22Rv1 (cell line): ENCODE measurements at regions not wholly inside any gene's neighbourhood (a gene's known extent, or its start where the extent isn't known, plus 50 kb on each side); places are given as distances from the start of the nearest gene placed in this dataset.

Source experiments
- ZFX ChIP-seq: fragments of 450-650 bp; IDR thresholded peaks from 2 replicates; pipeline ENCODE4 v1.6.1; 2017; ENCODE audit warnings: antibody characterized with exemption, borderline replicate concordance
- TF ChIP-seq, protein P1 (sequence below): fragments of 450-650 bp; IDR thresholded peaks from 2 replicates; pipeline ENCODE4 v1.5.1; 2017; ENCODE audit warnings: mild to moderate bottlenecking

DNA sequence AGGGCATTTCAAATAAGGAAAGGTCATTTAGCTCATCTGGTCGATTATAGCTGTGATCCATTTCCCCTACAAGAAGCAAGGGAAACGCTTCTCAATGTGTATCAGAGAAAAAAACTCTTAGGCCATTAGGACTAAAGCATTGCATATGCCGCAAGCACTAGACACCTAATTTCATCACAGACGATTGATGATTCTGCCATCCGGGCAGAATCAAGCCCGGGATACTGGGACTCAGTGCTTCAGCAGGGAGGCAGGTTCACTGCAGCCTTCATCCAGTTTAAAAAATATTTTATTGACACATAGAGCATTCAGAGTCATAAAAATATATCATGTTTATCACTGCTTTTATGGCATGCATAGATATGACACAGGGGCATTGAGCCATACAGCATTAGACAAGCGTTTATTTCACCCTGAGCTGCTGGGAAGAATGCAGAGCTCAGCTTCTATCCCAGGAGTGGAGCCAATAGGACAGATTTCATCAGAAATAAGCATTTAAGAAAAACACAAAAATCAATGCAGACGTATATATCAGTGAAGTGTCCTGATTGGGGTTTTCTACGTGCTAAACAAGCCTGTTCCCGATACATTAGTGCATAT is 806.9 kb downstream of the GALC start:
- TF ChIP-seq, protein P1, sequence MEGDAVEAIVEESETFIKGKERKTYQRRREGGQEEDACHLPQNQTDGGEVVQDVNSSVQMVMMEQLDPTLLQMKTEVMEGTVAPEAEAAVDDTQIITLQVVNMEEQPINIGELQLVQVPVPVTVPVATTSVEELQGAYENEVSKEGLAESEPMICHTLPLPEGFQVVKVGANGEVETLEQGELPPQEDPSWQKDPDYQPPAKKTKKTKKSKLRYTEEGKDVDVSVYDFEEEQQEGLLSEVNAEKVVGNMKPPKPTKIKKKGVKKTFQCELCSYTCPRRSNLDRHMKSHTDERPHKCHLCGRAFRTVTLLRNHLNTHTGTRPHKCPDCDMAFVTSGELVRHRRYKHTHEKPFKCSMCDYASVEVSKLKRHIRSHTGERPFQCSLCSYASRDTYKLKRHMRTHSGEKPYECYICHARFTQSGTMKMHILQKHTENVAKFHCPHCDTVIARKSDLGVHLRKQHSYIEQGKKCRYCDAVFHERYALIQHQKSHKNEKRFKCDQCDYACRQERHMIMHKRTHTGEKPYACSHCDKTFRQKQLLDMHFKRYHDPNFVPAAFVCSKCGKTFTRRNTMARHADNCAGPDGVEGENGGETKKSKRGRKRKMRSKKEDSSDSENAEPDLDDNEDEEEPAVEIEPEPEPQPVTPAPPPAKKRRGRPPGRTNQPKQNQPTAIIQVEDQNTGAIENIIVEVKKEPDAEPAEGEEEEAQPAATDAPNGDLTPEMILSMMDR, result no peak
- TF ChIP-seq ZFX, result no peak
